Inferior parietal cortex (tissue), 1 donor: ENCODE measurements at regions not wholly inside any gene's neighbourhood (a gene's known extent, or its start where the extent isn't known, plus 50 kb on each side); places are given as distances from the start of the nearest gene placed in this dataset.

Experiments used
- DNase-seq: peaks from one replicate; pipeline ENCODE4 v3.0.0-alpha.2; 2016; ENCODE audit errors: extremely low spot score

GRCh38 chr7:39888171-39888853 lies 61.7 kb upstream of the CDK13 start:
- no peak for DNase-seq

GRCh38 chr7:39890411-39890810 lies 59.6 kb upstream of the CDK13 start:
- DNase-seq = no peak

GRCh38 chr7:39891894-39892293 lies 58.2 kb upstream of the CDK13 start:
- no peak for DNase-seq

- DNase-seq = no peak
Measured at GRCh38 chr7:39892361-39892760, 57.7 kb upstream of the CDK13 start.

- no peak for DNase-seq
Measured at GRCh38 chr7:39894904-39895303, 55.2 kb upstream of the CDK13 start.

- DNase-seq = no peak
Measured at GRCh38 chr7:39896840-39897239, 53.2 kb upstream of the CDK13 start.

- DNase-seq = no peak
Measured at GRCh38 chr7:39898867-39899266, 51.2 kb upstream of the CDK13 start.
